ENCODE measurements at regions not wholly inside any gene's neighbourhood (a gene's known extent, or its start where the extent isn't known, plus 50 kb on each side); places are given as distances from the start of the nearest gene placed in this dataset.

DNA sequence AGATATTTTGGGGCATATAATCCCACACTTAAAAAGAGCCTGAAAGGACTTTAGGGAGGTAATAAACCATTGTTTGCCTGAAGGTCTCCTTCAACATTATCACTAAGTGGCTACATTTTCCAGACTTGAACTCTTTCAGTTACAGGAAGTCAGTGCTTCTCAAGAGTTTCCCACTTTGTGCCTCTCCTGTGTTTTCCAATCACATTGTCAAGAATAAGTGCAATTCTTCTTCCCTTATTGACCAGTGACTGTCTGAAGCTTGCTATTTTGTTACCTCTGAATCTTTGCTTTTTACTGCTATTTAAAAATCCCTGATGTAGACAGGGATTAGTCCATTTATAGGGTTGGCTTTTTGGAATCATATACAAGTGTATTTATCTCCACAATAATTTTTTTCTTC is 346.7 kb upstream of the ANKRD30A start:
- Mint-ChIP-seq H3K4me3 (no peak overlapping the region), H3K4me1 (no peaks in the 10 kb centered on the region), H3K36me3 (no peaks in the 10 kb centered on the region), H3K27ac (no peak overlapping the region), H3K27me3 (ENCODE audit: low read depth in 3 of 3) (peaks cover 2 to 4% (median 2%) of the 10 kb centered on the region in 3 donors), H3K9me3 (no peaks in the 10 kb centered on the region)
- TF ChIP-seq, protein P1, sequence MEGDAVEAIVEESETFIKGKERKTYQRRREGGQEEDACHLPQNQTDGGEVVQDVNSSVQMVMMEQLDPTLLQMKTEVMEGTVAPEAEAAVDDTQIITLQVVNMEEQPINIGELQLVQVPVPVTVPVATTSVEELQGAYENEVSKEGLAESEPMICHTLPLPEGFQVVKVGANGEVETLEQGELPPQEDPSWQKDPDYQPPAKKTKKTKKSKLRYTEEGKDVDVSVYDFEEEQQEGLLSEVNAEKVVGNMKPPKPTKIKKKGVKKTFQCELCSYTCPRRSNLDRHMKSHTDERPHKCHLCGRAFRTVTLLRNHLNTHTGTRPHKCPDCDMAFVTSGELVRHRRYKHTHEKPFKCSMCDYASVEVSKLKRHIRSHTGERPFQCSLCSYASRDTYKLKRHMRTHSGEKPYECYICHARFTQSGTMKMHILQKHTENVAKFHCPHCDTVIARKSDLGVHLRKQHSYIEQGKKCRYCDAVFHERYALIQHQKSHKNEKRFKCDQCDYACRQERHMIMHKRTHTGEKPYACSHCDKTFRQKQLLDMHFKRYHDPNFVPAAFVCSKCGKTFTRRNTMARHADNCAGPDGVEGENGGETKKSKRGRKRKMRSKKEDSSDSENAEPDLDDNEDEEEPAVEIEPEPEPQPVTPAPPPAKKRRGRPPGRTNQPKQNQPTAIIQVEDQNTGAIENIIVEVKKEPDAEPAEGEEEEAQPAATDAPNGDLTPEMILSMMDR (IDR thresholded peaks at IDR 0.05): no peak
- H3K9ac ChIP-seq (ENCODE audit: insufficient read depth, low read length, poor library complexity, severe bottlenecking): no peak overlapping the region
- no peaks in the 10 kb centered on the region for H3K9me3 ChIP-seq (replicated peaks in 1 of 2; ENCODE audit: control insufficient read depth in 1 of 2, insufficient read depth in 1 of 2, low read length in 2 of 2)
- H3K4me1 ChIP-seq (ENCODE audit: control insufficient read depth in 1 of 2, insufficient read depth in 2 of 2, low read length in 2 of 2): no peaks in the 10 kb centered on the region
- H3K27ac ChIP-seq (ENCODE audit: low read depth in 1 of 2, low read length in 2 of 2): no peak overlapping the region
- intact Hi-C loops (cut with micrococcal nuclease): no loop called here
- H3K4me3 ChIP-seq (replicated peaks in 1 of 3; ENCODE audit: low read depth in 2 of 3, low read length in 3 of 3): no peak overlapping the region
- no peak for DNase-seq
- H4K20me1 ChIP-seq (ENCODE audit: insufficient read depth, low read length): no peaks in the 10 kb centered on the region
- H3K27me3 ChIP-seq (ENCODE audit: control insufficient read depth in 2 of 2, insufficient read depth in 2 of 2, low read length in 2 of 2): no peaks in the 10 kb centered on the region
- no peak overlapping the region for H2AFZ ChIP-seq (ENCODE audit: insufficient read depth, low read depth, low read length, poor library complexity, severe bottlenecking)
- no peaks in the 10 kb centered on the region for H3K79me2 ChIP-seq (ENCODE audit: insufficient read depth, low read length)
- H3K4me2 ChIP-seq (replicated peaks; ENCODE audit: extremely low read depth, low read length, poor library complexity, severe bottlenecking): no peak overlapping the region
- no peaks in the 10 kb centered on the region for H3K36me3 ChIP-seq (replicated peaks in 1 of 2; ENCODE audit: control insufficient read depth in 1 of 2, insufficient read depth in 2 of 2, low read length in 2 of 2)

DNA sequence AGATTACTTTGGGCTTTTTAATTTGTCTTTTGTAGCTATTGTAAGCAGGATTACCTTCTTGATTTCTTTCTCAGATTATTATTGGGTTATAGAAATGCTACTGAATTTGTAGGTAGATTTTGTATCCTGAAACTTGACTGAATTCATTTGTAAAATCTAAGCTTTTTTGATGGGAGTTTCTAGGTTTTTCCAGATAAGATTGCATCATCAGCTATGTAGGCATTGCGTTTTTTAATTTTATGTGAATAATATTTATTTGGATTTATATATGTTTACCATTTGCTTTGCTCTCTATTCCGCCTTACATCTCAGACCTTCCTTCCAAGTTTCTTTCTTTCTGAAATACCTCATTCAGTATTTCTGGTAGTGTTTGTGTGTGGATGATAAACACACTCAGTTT is 351.7 kb upstream of the ANKRD30A start:
- H3K9me3 ChIP-seq (replicated peaks in 1 of 2; ENCODE audit: control insufficient read depth in 1 of 2, insufficient read depth in 1 of 2, low read length in 2 of 2): no peaks in the 10 kb centered on the region
- no CpG with 5 or more reads among the region's 2 CpGs for WGBS (ENCODE audit: insufficient coverage)
- no peaks in the 10 kb centered on the region for H3K4me1 ChIP-seq (ENCODE audit: control insufficient read depth in 1 of 2, insufficient read depth in 2 of 2, low read length in 2 of 2)
- TF ChIP-seq, protein P1 (IDR thresholded peaks at IDR 0.05): no peak
- Mint-ChIP-seq H3K27ac (no peak overlapping the region), H3K36me3 (no peaks in the 10 kb centered on the region), H3K4me3 (no peak overlapping the region), H3K27me3 (ENCODE audit: low read depth in 3 of 3) (peaks cover 0 to 8% (median 0%) of the 10 kb centered on the region in 3 donors), H3K9me3 (peaks cover 0 to 3% (median 0%) of the 10 kb centered on the region in 7 donors), H3K4me1 (no peaks in the 10 kb centered on the region)
- no peaks in the 10 kb centered on the region for H3K79me2 ChIP-seq (ENCODE audit: insufficient read depth, low read length)
- H3K4me3 ChIP-seq (replicated peaks in 1 of 3; ENCODE audit: low read depth in 2 of 3, low read length in 3 of 3): no peak overlapping the region
- intact Hi-C loops (cut with micrococcal nuclease): no loop called here
- H3K27ac ChIP-seq (ENCODE audit: low read depth in 1 of 2, low read length in 2 of 2): no peak overlapping the region
- H3K9ac ChIP-seq (ENCODE audit: insufficient read depth, low read length, poor library complexity, severe bottlenecking): no peak overlapping the region
- no peaks in the 10 kb centered on the region for H3K27me3 ChIP-seq (ENCODE audit: control insufficient read depth in 2 of 2, insufficient read depth in 2 of 2, low read length in 2 of 2)
- no peaks in the 10 kb centered on the region for H3K36me3 ChIP-seq (replicated peaks in 1 of 2; ENCODE audit: control insufficient read depth in 1 of 2, insufficient read depth in 2 of 2, low read length in 2 of 2)
- H3K4me2 ChIP-seq (replicated peaks; ENCODE audit: extremely low read depth, low read length, poor library complexity, severe bottlenecking): no peak overlapping the region
- H2AFZ ChIP-seq (ENCODE audit: insufficient read depth, low read depth, low read length, poor library complexity, severe bottlenecking): no peak overlapping the region
- no peaks in the 10 kb centered on the region for H4K20me1 ChIP-seq (ENCODE audit: insufficient read depth, low read length)
- DNase-seq: no peak
